Smooth muscle cell (in vitro differentiated cells): ENCODE measurements at regions not wholly inside any gene's neighbourhood (a gene's known extent, or its start where the extent isn't known, plus 50 kb on each side); places are given as distances from the start of the nearest gene placed in this dataset.

ENCODE experiments used
- DNase-seq: peaks from one replicate; lab custom pipeline; 2025; ENCODE audit not compliant: unreplicated experiment; lab: John Stamatoyannopoulos, UW
- H2AFZ ChIP-seq: fragments of 200-600 bp; sonication (generic); 2 replicates; pipeline ENCODE4 v1.6.0; 2016; ENCODE audit warnings: antibody characterized with exemption, low read depth, mild to moderate bottlenecking
- H3F3A ChIP-seq: fragments of 200-600 bp; sonication (generic); 2 replicates; pipeline ENCODE4 v1.6.0; 2017; ENCODE audit warnings: antibody characterized with exemption, low read depth
- H3K27ac ChIP-seq: fragments of 200-600 bp; sonication (generic); 2 replicates; pipeline ENCODE4 v1.5.1; 2016; ENCODE audit warnings: low read depth, mild to moderate bottlenecking
- H3K27me3 ChIP-seq: fragments of 200-600 bp; sonication (generic); 2 replicates; pipeline ENCODE4 v1.6.1; 2016; ENCODE audit warnings: low read depth, mild to moderate bottlenecking
- H3K36me3 ChIP-seq: fragments of 200-600 bp; sonication (generic); 2 replicates; pipeline ENCODE4 v1.5.1; 2016; ENCODE audit warnings: low read depth
- H3K4me1 ChIP-seq: fragments of 200-600 bp; sonication (generic); 2 replicates; pipeline ENCODE4 v1.5.1; 2016; ENCODE audit warnings: low read depth
- H3K4me2 ChIP-seq: fragments of 200-600 bp; sonication (generic); 2 replicates; pipeline ENCODE4 v1.6.0; 2016; ENCODE audit warnings: mild to moderate bottlenecking
- H3K4me3 ChIP-seq: fragments of 200-600 bp; sonication (generic); 2 replicates; pipeline ENCODE4 v1.5.1; 2016; ENCODE audit warnings: mild to moderate bottlenecking
- H3K79me2 ChIP-seq: fragments of 200-600 bp; sonication (generic); 2 replicates; pipeline ENCODE4 v1.6.0; 2016; ENCODE audit warnings: low read depth, mild to moderate bottlenecking
- H3K9ac ChIP-seq: fragments of 200-600 bp; sonication (generic); 2 replicates; pipeline ENCODE4 v1.6.0; 2016; ENCODE audit warnings: low read depth
- H3K9me3 ChIP-seq: fragments of 200-600 bp; sonication (generic); replicated peaks from 2 replicates; pipeline ENCODE4 v1.5.1; 2016; ENCODE audit warnings: low read depth
- H4K20me1 ChIP-seq: fragments of 200-600 bp; sonication (generic); 2 replicates; pipeline ENCODE4 v1.6.0; 2016; ENCODE audit warnings: low read depth
- WGBS: methylation state at CpG from one replicate; pipeline ENCODE4 v1.1.7; 2016; ENCODE audit warnings: low lambda C conversion rate; 5-methylcytosine and 5-hydroxymethylcytosine counted together
- TF ChIP-seq, protein P1 (sequence below): fragments of 200-600 bp; sonication (generic); IDR thresholded peaks from 2 replicates; pipeline ENCODE4 v1.5.1; 2017; ENCODE audit warnings: borderline replicate concordance, mild to moderate bottlenecking, antibody characterized with exemption; ENCODE audit not compliant: insufficient read depth, poor library complexity, severe bottlenecking

DNA sequence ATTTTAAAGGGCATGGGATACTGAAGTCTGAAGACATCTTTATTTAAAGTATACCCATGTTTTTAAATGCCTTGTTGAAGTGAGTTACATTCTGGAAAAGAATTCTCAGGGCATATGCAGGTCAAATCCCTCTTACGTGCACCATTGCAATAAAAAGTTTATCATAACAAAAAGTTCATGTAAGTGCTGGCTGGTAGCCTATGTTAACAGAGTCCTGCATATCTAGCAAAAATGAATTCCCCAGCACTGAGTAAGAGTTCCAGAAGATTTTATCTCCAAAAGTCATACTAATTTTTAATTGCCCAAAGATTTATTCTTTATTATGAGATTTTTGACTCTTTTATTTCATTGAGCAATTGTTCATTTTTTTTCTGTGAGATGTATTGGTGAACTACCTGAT lies 104.7 kb upstream of the ROBO1 start:
- H3K9ac ChIP-seq = no peak overlapping the region
- no peak overlapping the region for H3K4me2 ChIP-seq
- TF ChIP-seq, protein P1, sequence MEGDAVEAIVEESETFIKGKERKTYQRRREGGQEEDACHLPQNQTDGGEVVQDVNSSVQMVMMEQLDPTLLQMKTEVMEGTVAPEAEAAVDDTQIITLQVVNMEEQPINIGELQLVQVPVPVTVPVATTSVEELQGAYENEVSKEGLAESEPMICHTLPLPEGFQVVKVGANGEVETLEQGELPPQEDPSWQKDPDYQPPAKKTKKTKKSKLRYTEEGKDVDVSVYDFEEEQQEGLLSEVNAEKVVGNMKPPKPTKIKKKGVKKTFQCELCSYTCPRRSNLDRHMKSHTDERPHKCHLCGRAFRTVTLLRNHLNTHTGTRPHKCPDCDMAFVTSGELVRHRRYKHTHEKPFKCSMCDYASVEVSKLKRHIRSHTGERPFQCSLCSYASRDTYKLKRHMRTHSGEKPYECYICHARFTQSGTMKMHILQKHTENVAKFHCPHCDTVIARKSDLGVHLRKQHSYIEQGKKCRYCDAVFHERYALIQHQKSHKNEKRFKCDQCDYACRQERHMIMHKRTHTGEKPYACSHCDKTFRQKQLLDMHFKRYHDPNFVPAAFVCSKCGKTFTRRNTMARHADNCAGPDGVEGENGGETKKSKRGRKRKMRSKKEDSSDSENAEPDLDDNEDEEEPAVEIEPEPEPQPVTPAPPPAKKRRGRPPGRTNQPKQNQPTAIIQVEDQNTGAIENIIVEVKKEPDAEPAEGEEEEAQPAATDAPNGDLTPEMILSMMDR = no peak
- H4K20me1 ChIP-seq = no peaks in the 10 kb centered on the region
- no peak overlapping the region for H3K27ac ChIP-seq
- H3K79me2 ChIP-seq = no peaks in the 10 kb centered on the region
- no peaks in the 10 kb centered on the region for H3K9me3 ChIP-seq
- no peak overlapping the region for H2AFZ ChIP-seq
- WGBS = 56% methylated on average over 1 of the region's 1 CpG
- no peaks in the 10 kb centered on the region for H3K4me1 ChIP-seq
- DNase-seq = no peak
- no peaks in the 10 kb centered on the region for H3K27me3 ChIP-seq
- no peaks in the 10 kb centered on the region for H3K36me3 ChIP-seq
- no peaks in the 10 kb centered on the region for H3F3A ChIP-seq
- H3K4me3 ChIP-seq = no peak overlapping the region

DNA sequence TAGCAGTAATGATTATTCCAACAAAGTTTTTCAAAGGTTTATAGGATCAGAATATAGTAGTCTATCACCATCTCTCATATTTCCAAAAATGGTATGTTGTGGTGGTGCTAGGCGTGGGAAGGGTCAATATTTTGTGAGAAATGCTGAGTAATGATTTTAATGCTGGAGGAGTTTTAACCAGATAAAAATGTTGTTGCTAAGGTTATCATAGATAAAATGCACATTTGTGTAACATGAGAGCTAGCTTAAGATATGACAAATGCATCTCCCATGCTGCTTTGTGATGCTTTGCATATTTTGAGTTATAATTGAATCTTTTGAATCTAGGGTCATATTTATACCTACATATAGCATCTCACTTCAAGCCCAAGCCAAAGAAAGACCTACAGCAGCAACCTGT lies 103.9 kb upstream of the ROBO1 start:
- Histone ChIP-seq H3K9ac (no peak overlapping the region), H3K36me3 (no peaks in the 10 kb centered on the region), H3K4me1 (no peaks in the 10 kb centered on the region), H2AFZ (no peak overlapping the region), H3K4me3 (no peak overlapping the region), H4K20me1 (no peaks in the 10 kb centered on the region), H3K27me3 (no peaks in the 10 kb centered on the region), H3K27ac (no peak overlapping the region), H3K4me2 (no peak overlapping the region), H3K9me3 (no peaks in the 10 kb centered on the region), H3F3A (no peaks in the 10 kb centered on the region), H3K79me2 (no peaks in the 10 kb centered on the region)
- TF ChIP-seq, protein P1 = no peak
- WGBS = 71% methylated on average over 1 of the region's 1 CpG
- no peak for DNase-seq

DNA sequence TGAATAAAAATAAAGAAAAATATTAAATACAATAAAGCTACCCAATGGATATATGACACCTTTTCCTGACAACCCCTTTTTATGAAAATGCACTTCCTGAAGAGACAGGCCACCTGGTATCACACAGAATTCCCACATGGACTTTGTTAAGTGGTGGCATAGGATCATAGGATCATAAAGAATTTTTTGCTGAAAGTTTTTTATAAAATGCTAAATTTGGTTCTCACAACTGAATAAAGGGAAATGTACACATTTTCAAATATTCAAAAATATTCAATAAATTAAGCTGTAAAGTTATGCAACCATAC lies 102.5 kb upstream of the ROBO1 start:
- Histone ChIP-seq H3F3A (no peaks in the 10 kb centered on the region), H3K9ac (no peak overlapping the region), H3K36me3 (no peaks in the 10 kb centered on the region), H2AFZ (no peak overlapping the region), H4K20me1 (no peaks in the 10 kb centered on the region), H3K9me3 (no peaks in the 10 kb centered on the region), H3K79me2 (no peaks in the 10 kb centered on the region), H3K27ac (no peak overlapping the region), H3K4me2 (no peak overlapping the region), H3K4me3 (no peak overlapping the region), H3K27me3 (peaks cover 2% of the 10 kb centered on the region), H3K4me1 (no peaks in the 10 kb centered on the region)
- TF ChIP-seq, protein P1 = no peak
- DNase-seq = no peak

DNA sequence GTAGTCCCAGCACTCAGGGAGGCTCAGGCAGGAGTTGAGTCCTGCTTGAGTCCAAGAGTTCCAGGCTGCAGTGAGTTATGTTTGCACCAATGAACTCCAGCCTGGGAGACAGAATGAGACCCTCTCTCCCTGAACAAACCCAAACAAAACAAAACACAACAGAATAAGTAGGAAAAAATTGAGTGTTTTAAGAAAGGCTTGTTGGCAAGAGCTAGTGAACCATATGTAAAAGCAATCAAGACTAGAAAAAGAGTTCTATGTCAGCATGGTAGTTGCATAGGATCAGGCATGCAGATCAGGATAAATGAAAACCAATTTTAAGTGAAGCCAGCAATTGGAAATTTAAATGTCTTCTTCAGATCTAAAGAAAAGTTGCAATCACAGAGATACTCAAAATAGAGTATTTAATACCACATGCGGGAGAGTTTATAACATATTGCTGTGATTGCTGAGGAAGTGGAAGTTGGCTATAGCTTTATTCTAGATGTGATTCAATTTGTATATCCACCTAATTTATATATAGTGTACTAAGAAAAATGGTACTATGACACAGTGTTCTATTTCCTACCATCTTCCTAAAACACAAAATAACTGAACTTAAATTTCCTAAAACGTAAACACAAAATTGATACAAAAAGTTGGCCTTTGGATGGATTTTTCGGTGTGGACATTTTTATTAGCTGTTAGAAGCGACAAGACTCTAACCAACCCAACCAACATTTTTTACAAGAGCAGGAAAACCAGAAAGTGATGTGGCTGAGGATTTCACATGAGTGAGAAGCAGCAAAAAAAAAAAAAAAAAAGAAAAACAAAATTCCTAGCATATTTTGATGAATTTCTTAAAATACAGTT lies 101.9 kb upstream of the ROBO1 start:
- Histone ChIP-seq H3K4me3 (no peak overlapping the region), H3K9ac (no peak overlapping the region), H3K27me3 (peaks cover 3% of the 10 kb centered on the region), H3K9me3 (no peaks in the 10 kb centered on the region), H3K27ac (no peak overlapping the region), H3K36me3 (no peaks in the 10 kb centered on the region), H2AFZ (no peak overlapping the region), H3K4me2 (no peak overlapping the region), H3F3A (no peaks in the 10 kb centered on the region), H3K4me1 (no peaks in the 10 kb centered on the region), H4K20me1 (no peaks in the 10 kb centered on the region), H3K79me2 (no peaks in the 10 kb centered on the region)
- 64% methylated on average over 4 of the region's 4 CpGs for WGBS
- DNase-seq = no peak
- TF ChIP-seq, protein P1 = no peak
